HG02678 (cell line): ENCODE measurements at regions not wholly inside any gene's neighbourhood (a gene's known extent, or its start where the extent isn't known, plus 50 kb on each side); places are given as distances from the start of the nearest gene placed in this dataset.

Experiments used
- ATAC-seq: cut with Tn5 transposase; IDR thresholded peaks from one replicate; pipeline ENCODE4 v1.9.1; 2021; ENCODE audit warnings: mild to moderate bottlenecking, moderate library complexity; ENCODE audit not compliant: unreplicated experiment

DNA sequence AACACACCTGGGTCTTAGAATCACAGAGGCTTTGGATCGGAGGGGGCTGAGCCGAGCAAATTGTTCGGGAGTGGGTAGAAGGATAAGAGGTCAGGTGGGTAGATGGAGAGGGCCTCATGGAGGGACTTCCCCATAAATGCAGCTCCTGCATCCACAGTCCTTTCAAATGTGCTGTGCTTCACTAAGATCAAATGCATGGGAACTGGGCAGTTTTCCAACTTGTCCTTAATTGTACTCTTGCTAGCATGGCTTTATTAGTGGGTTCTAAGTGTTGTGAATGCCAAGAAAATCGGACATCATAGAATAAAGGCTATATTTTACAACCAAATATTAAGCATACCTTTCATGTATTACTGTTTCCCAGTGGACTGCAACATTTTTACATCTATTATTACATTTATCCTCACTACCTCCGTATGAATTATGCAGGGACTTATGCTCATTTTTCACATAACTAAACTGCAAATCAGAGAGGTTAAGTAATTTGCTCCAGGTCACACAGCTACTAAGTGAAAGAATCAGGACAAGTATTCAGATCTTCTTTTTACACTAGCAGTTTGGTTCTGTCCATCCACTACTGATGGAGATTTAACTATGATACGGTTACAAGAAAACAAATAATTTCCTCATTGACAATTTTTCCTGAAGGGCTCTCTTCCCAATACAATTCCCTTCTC is 174.5 kb upstream of the RUNX1 start:
- ATAC-seq: no peak

DNA sequence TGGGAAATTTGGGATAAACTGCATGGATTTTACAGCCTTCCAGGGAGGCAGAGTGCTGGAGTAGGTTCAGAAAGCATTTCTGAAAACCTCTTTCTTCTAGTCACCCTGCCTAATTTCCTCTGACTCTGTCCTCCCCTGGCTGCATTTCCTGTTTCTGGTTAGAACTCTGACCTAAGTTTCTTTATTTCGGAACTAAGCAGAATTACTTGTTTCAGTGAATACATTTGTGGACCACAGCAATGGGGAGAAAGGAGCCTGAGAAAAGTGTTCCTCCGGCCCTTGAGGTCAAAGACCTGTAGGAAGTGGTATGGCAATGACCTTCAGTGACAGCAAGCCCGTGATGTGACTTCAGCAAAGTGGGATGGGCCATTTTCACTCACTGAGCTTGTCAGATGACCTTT is 173.4 kb upstream of the RUNX1 start:
- ATAC-seq: no peak

DNA sequence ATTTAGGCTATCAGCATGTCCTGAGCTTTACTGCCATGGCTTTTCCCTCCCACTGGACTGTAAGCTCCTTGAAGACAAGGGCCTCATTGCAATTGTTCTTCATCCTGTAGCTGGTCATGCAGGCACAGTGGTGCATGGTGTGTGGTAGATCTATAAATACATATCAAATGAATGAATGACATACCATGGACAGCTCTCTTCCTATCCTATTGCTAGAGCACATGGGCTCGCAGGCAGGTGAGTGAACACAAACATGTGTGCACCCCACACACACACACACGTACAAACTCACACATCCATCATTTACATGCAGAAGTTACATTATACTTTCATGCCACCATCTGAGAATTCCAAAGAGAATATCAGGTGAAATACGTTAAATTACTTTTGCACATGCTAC is 172.9 kb upstream of the RUNX1 start:
- ATAC-seq: no peak

DNA sequence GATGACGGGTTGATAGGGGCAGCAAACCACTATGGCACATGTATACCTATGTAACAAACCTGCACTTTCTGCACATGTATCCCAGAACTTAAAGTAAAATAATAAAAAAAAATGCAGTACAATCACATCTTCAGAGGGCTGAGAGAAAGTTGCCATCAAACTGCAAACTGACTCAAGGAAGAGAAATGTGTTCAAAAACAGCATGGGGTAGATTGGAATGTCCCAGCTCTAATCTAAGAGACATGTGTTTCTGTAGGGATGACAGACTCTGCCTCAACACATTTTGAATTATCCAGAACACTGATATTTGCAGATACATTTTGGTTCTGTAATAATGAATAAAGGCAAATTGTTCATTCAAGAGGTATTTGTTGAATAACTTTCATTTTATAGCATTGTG is 171.2 kb upstream of the RUNX1 start:
- no peak for ATAC-seq

DNA sequence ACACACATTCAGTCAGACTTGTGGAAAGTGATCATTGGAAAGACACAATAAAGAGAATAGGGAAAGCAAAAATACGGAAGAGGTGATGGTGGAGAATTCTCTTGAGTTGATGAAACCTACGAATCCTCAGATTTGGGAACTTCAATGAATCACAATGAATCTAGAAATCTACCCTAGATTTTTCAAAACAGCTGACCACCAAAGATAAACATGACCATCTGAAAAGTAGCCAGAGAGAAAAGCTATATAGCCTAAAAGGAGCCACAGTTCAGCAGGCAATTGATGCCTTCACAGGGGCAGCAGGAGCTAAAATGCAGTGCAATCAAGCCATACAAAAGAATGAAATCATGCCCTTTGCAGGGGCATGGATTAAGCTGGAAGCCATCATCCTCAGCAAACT is 170.6 kb upstream of the RUNX1 start:
- no peak for ATAC-seq

DNA sequence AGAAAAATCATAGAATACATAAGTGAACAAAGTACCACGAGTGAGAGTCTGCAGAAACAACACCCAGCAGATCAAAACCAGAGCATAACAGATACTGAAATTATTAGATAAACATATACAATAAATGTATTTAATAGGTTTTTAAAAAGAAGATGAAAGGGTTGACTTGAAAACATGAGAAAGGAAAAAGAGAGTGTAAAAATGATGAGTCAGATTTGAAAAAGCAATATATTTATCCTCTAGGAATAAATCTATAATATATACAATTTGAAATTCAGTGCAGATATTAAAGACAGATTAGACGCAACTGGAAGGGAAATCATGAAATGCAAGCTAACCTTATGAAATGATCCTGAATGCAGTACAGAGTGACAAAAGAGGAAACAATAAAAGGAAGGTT is 170.2 kb upstream of the RUNX1 start:
- ATAC-seq: no peak

DNA sequence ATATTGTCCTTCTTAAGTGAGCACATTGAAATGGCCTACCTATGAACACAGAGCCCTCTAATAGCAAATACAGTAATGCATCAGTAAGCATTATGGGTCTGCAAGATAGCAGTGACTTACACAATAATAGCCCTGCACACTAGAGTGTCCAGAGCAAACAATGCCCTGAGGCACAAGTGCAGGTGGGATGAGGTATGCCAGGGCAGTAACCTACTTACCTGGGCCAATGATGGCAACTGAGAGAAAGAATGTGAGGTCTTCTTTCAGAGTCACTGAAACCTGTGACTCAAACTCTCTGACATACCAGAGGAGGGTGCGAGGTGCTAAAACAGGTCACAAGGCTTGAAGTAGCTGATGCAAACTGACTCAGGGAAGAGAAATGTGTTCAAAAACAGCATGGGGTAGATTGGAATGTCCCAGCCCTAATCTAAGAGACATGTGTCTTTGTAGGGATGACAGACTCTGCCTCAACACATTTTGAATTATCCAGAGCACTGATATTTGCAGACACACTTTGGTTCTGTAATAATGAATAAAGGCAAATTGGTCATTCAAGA is 168.5 kb upstream of the RUNX1 start:
- ATAC-seq: no peak

DNA sequence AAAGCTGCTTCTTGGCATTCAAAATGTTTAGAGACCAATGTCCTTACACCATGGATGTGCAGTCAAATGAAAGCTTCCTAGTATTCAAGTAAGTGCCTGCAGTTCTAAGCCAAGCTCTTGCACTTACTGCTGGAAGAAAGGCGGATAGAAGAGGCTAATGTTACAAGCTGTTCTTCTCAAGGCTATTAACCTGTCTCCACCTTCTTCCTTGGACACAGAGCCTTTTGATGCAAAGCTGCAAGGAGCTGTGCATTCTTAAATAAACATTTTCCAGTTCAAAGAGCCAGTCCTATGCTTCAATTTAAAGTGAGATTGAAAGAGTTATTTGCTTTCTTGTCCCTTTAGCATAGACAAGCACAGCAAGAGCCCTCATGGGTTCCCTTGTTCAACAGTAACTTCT is 167.9 kb upstream of the RUNX1 start:
- ATAC-seq: no peak

DNA sequence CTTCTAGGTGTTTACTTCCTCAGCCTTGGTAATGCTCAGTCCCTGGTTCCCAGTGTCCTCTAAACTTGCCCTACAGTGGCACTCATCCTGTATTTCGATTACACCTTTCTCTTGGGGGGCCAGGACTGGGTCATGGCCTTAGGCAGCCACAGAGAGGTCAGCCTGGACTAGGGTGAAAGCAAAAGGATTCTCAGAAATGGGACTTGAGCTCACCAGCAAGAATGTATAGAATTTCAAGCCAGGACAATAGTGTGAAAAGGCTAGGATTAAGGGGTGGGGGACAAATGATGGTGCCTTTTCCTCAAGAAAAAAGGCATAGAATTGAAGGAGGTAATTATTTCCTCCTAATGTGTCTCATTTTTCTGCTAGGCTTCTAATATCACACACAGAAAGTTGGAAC is 166.8 kb upstream of the RUNX1 start:
- no peak for ATAC-seq

DNA sequence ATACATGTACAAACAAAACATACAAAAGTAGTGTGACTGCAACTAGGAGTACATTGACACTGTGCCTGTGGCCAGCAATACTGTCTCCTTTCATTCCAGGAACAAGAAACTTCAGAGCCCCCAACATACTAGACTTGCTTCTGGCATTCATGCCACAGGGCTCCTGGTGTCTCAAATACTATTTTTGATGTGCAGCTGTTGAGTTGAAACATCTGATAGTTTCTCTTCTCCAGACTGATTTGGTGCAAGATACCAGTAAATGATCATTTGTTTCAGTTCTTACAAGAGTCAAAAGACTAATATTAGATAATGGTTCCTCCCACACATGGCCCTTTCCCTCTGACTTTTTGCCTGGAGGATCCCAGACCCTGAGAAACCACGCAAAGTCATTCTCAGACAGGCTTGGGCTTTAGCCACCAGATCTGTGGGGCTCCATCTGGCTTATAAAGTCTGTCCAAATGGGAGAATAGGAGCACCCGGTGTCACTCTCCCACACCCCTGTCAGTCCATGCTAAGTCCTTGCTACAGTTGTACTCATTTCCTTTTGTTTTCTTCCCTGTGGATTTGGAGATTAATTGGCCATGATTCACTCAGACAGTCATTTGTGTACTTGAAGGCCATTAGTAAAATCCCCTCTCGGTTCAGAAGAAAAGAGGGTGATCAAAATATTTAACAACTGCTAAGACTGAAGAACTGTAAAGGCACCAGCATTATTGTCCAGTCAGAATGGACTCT is 163.5 kb upstream of the RUNX1 start:
- ATAC-seq: no peak

DNA sequence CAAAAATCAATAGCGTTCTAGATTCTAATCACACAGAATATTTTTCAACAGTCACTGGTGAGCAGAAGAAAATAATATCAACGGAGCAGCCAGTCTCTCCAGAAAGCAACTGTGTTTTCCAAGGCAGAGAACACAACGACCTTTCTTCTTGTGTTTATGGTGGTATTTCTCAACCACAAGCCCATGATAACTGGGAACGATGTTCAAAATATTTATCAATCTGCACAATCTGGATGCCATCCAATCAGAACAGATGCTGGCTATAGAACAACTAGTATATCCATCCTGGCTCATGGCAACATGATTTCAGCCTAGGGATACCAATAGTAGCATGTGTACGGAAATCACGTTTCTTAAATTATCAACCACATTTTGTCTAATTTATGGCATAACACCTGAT is 162.7 kb upstream of the RUNX1 start:
- ATAC-seq: no peak

DNA sequence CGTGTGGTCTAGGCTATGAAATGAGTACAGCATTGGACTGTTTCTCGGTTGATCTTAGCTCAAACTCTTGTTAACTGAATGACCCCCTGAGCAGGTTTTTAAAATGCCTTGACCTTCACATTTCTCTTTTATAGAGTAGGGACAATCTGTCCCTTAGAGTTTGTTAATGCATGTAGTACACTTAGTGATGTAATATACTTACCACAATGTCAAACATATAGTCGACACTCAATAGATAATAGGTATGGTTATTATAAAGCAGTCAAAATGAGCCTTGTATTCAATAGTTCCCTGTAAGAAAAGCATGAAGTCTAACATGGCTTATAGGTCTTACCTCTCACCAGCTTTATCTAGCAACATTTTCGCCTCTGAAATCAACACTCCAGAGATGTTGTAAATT is 161.0 kb upstream of the RUNX1 start:
- no peak for ATAC-seq

DNA sequence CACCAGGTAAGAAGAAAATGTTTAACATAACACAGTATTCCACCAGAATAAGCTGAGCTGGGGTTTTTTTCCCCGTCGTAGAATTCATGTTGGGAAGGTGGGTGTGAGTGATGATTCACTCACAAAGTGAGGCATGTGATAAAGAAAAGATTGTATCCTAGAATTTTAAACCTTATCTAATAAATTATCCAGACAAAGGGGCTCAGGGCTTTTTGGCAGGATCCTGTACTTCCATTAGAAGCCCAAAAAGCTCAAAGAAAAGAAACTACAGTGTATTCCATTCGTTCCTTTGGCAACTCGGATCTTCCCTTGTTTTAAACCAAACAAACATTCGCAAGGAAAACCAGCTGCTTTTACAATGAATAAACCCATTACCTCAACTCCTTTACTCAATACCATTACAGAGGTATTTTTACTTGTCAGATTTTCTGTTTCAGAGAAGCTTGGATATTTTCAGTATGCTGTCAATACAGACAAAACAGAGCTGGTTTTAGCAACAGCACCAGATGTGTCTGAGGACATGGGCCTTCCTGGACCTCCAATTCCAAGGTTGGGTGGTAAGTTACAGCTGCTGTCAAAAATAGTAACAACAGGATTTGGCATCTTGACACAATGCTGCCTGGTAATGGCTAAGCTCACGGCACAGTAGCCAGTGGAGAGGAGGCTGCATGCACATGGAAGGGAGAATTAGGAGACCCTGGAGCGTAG is 159.9 kb upstream of the RUNX1 start:
- no peak for ATAC-seq

DNA sequence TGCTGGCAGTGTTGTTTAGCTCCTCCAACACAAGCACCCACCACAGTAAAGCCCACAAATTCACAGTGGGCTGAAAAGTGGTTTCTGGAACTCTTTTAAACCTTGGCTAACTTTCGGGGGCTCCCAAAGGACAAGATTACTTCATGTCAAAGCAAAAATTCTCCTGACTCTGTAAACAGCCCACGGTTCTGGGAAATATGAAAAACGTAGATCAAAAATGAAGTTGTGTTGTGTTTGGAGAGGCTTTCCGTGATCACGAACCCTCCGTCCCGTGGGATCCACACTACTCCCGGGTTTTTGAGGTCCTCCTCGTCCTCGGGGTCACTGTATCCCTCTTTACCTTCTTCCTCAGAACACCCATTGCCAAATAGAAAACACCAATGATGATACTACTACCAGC is 159.0 kb upstream of the RUNX1 start:
- no peak for ATAC-seq

DNA sequence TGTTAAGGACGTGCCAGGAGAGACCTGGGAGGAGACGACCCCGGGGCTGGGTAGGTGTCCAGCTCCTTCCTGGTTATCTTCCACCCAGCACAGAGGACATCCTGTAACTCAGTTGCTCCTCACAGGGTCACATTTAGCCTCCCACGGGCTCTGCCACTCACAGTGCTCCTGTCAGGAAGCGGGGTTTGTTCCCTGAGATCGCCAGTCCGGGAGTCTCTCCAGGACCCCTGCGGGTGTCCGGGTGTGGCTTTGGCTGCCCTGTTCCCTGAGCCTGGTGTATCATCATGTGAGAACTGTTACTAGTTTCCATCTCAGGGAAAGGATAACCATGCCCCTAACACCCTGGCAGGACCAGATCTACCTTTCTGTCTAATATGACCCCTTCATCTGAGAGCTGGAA is 158.2 kb upstream of the RUNX1 start:
- no peak for ATAC-seq

DNA sequence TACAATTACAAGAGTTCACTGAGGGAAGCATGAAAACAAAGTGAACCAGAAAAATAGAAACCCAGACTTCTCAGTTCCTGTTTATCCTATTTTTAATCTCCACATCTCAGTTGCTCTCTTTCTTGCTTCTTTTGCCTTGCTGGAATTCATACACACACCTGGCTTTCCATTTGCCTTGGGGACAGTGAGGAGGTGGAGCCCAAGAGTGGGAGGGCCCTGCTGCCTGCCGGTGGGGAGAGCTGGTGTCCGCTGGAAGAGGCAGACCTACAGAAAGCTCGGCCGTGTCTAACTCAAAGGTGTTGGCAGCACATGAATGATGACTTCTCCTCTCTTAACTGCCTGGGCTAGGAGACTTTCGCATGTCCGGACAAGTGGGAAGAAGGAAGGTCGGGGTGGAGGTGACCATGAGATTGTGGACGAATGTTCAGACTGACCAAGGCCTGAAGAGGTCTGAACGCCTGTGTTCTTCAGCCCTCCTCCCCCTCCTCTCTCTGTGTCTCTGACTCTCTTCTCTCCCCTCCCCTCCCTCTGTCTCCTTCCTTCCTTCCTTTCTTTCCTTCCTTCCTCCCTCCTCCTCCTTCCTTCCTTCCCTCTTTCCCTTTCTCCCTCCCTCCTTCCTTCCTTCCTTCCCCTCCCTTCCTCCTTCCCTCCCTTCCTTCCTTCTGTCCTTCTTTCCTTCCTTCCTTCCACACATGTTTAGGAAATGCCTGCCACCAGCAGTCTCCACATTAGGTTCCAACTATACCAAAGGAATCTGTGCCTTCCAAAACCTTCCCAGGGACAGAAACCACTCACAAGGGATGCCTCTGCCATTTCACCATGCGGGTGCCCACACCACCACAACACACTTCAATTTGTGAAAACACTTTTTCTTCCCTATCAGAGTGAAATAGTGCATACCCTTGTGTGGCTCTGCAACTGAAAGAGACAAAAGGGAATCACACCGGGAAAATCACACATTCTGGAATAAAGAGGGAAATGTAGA is 157.3 kb upstream of the RUNX1 start:
- no peak for ATAC-seq

DNA sequence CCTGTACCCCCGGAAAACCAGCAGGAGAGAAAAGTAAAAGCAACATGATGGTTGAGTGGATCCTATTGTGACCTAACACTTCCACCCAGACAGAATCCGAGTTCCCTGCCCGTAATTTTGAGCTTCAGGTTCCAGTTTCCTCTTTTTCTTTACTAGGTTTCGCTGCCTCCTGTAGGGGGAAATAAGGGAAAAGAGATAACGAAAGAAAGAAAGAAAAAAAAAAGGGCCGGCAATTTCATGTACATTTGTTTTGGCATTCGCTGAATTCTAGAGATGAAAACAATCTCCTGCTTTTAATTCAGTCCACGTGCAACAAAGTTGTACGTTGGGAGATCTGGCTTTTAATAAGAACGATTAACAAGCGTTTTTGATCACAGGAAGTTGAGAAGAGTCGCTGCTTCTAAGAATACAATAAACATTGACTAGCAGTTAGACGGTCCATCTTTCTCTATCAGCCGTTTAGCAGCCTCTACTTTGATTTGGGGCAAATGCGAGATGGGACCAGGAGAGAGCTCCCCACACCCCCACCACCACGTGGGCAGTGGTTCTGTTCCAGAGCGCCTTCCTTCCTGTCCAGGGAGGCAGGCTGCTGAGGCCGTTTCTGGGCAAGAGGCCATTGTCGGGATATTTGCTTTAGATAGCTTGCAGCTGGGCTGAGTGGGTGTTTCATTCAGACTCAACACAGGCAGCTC is 155.9 kb upstream of the RUNX1 start:
- ATAC-seq: no peak

DNA sequence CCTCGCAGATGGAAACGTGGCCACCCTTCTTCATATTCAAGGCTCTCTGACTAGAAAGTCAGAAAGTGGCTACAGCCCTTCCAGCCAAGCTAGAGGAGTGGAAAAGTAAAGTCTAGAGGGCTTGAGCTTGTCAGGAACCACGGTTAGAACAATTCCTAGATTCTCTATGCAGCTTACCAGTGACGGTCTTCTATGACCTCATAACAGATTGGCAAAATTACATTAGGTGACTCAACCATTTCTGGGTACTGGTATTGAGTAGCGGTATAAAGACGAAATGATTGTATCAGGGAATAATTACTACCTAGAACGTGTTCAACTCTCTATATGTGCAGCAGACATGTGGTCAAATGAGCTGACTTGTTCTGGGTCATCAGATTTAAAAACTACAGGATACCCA is 155.0 kb upstream of the RUNX1 start:
- no peak for ATAC-seq

DNA sequence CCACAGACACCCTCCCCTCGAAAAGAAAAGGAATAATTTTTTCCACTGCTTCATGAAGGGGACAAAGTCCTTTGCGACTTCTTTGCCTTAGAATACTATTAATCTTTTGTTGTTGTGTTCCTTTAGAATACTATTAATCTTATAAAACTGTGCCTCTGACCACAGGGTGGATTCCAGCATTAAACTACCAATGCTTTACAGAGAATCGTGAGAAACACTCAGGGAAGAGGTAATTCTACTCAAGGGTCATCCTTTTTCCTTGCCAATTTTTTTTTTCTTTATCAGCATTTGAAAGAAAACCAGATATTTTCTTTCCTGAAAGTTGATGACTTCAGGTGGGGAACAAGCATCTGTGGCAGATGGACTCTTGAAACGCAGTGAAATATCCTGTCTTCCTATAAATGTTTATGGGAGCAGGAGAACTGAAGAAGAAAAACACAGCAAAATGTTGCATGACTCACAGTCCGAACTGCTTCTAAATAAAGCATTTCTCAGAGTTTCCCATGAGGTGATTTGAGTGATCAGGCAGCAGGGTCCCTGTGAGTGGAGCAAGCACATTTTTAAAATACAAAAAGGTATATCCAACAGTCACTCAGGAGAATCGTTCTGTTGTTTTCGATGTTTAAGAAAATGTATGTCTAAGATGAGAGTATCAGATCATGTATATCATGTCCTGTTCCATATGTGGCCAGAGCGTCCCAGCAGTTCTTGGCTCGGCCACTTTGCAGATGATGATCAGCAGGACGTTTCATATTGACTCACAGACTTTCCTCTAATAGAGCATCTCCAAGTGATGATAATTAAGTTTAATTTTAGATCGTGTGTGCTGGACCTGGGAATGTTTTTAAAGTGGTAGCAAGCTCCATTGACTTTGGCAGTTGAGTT is 154.2 kb upstream of the RUNX1 start:
- ATAC-seq: no peak
